ENCODE measurements at regions not wholly inside any gene's neighbourhood (a gene's known extent, or its start where the extent isn't known, plus 50 kb on each side); places are given as distances from the start of the nearest gene placed in this dataset.

DNA sequence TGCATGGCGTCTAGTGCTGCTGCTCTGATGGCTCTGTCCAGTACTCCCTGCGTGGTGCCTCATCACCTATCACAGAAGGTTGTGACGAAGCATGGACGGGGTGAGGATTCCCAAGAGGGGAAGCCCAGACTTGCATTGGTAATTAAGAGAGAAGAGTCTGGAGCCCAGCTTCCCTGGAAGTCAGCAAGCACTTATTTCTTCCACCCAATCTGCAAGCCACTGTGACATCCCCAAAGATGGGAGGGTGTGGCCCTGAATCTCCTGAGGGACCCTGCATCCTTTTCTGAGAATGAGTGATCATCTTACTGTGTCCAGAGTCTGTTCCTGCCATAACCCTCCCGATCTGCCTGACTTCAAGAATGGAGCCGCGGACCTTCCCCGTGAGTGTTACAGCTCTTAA is 166.7 kb downstream of the PTPN20 start:
- no peak overlapping the region for H3K9ac ChIP-seq (ENCODE audit: low read length)
- H3K36me3 ChIP-seq (ENCODE audit: insufficient read depth, low read length) = no peaks in the 10 kb centered on the region
- H3K9me2 ChIP-seq (ENCODE audit: insufficient read depth, low read length) = no peaks in the 10 kb centered on the region
- no peaks in the 10 kb centered on the region for H3K9me3 ChIP-seq (ENCODE audit: low read length)
- no peak overlapping the region for H2AFZ ChIP-seq (ENCODE audit: low read depth, low read length)
- TF ChIP-seq MXI1 (conservative IDR thresholded peaks at IDR 0.05; ENCODE audit: poor library complexity, severe bottlenecking) (no peak), POLR2AphosphoS5 (IDR thresholded peaks at IDR 0.05) (no peak), TAF1 (IDR thresholded peaks at IDR 0.05; ENCODE audit: low read depth) (no peak), SMC3 (conservative IDR thresholded peaks at IDR 0.05; ENCODE audit: poor library complexity) (no peak), EP300 (conservative IDR thresholded peaks at IDR 0.05; ENCODE audit: poor library complexity, severe bottlenecking) (no peak), EZH2 (IDR thresholded peaks at IDR 0.05; ENCODE audit: borderline replicate concordance, insufficient read depth, low read length, poor library complexity, severe bottlenecking) (no peak), RAD21 (conservative IDR thresholded peaks at IDR 0.05) (no peak)
- TF ChIP-seq, protein P1, sequence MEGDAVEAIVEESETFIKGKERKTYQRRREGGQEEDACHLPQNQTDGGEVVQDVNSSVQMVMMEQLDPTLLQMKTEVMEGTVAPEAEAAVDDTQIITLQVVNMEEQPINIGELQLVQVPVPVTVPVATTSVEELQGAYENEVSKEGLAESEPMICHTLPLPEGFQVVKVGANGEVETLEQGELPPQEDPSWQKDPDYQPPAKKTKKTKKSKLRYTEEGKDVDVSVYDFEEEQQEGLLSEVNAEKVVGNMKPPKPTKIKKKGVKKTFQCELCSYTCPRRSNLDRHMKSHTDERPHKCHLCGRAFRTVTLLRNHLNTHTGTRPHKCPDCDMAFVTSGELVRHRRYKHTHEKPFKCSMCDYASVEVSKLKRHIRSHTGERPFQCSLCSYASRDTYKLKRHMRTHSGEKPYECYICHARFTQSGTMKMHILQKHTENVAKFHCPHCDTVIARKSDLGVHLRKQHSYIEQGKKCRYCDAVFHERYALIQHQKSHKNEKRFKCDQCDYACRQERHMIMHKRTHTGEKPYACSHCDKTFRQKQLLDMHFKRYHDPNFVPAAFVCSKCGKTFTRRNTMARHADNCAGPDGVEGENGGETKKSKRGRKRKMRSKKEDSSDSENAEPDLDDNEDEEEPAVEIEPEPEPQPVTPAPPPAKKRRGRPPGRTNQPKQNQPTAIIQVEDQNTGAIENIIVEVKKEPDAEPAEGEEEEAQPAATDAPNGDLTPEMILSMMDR (IDR thresholded peaks at IDR 0.05; ENCODE audit: poor library complexity, severe bottlenecking) = no peak
- TF ChIP-seq, protein P2, sequence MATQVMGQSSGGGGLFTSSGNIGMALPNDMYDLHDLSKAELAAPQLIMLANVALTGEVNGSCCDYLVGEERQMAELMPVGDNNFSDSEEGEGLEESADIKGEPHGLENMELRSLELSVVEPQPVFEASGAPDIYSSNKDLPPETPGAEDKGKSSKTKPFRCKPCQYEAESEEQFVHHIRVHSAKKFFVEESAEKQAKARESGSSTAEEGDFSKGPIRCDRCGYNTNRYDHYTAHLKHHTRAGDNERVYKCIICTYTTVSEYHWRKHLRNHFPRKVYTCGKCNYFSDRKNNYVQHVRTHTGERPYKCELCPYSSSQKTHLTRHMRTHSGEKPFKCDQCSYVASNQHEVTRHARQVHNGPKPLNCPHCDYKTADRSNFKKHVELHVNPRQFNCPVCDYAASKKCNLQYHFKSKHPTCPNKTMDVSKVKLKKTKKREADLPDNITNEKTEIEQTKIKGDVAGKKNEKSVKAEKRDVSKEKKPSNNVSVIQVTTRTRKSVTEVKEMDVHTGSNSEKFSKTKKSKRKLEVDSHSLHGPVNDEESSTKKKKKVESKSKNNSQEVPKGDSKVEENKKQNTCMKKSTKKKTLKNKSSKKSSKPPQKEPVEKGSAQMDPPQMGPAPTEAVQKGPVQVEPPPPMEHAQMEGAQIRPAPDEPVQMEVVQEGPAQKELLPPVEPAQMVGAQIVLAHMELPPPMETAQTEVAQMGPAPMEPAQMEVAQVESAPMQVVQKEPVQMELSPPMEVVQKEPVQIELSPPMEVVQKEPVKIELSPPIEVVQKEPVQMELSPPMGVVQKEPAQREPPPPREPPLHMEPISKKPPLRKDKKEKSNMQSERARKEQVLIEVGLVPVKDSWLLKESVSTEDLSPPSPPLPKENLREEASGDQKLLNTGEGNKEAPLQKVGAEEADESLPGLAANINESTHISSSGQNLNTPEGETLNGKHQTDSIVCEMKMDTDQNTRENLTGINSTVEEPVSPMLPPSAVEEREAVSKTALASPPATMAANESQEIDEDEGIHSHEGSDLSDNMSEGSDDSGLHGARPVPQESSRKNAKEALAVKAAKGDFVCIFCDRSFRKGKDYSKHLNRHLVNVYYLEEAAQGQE (IDR thresholded peaks at IDR 0.05; ENCODE audit: borderline replicate concordance) = no peak
- no peaks in the 10 kb centered on the region for H3K79me2 ChIP-seq (replicated peaks; ENCODE audit: insufficient read depth, low read length)
- no peaks in the 10 kb centered on the region for H3F3A ChIP-seq (ENCODE audit: insufficient read depth, low read length, poor library complexity, severe bottlenecking)
- H3K4me3 ChIP-seq (ENCODE audit: low read length) = no peak overlapping the region
- no peak overlapping the region for H3K4me2 ChIP-seq (ENCODE audit: low read length)
- H3K27ac ChIP-seq (ENCODE audit: low read length) = no peak overlapping the region
- no peaks in the 10 kb centered on the region for H3K27me3 ChIP-seq (ENCODE audit: insufficient read depth, low read depth, low read length)
- H4K20me1 ChIP-seq (ENCODE audit: insufficient read depth) = no peaks in the 10 kb centered on the region

DNA sequence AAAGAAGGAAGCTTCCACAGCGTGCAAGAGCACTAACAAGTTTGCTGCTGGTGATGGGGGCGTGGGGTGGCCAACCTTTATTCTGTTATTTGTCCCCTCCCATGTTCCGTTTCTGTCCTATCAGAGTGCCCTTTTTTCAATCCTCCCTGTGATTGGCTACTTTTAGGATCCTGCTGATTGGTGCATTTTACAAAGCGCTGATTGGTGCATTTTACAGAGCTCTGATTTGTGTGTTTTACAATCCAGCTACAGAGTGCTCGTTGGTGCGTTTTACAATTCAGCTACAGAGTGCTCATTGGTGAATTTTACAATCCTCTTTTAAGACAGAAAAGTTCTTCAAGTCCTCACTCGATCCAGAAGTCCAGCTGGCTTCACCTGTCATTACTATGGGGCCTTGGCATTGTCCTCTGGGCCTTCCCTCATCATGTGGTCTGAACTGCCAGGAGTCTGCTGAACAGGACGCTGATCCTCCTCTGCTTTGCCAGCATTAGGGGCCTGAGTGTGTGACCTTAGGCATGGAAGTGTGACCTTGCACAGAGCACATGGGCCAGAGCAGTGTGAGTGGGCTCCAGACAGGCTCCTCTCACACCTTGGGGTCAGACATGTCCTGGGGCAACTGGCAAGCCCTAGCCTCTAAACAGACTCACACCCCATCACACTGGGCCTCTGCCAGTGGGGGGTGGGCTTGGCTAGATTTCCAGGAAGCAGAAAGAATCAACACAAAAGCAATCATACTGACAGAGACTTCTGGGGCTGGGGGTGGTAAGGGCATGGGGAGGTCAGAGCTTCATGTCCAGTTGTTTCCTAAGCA is 167.4 kb downstream of the PTPN20 start:
- Histone ChIP-seq H4K20me1 (ENCODE audit: insufficient read depth) (no peaks in the 10 kb centered on the region), H3K9me3 (ENCODE audit: low read length) (no peaks in the 10 kb centered on the region), H2AFZ (ENCODE audit: low read depth, low read length) (no peak overlapping the region), H3K4me3 (ENCODE audit: low read length) (no peak overlapping the region), H3F3A (ENCODE audit: insufficient read depth, low read length, poor library complexity, severe bottlenecking) (no peaks in the 10 kb centered on the region), H3K4me2 (ENCODE audit: low read length) (no peak overlapping the region), H3K36me3 (ENCODE audit: insufficient read depth, low read length) (no peaks in the 10 kb centered on the region), H3K27me3 (ENCODE audit: insufficient read depth, low read depth, low read length) (no peaks in the 10 kb centered on the region), H3K27ac (ENCODE audit: low read length) (peak overlapping the region; percentile 63), H3K79me2 (replicated peaks; ENCODE audit: insufficient read depth, low read length) (no peaks in the 10 kb centered on the region), H3K9ac (ENCODE audit: low read length) (no peak overlapping the region), H3K9me2 (ENCODE audit: insufficient read depth, low read length) (no peaks in the 10 kb centered on the region)
- TF ChIP-seq RAD21 (conservative IDR thresholded peaks at IDR 0.05) (no peak), TAF1 (IDR thresholded peaks at IDR 0.05; ENCODE audit: low read depth) (no peak), SMC3 (conservative IDR thresholded peaks at IDR 0.05; ENCODE audit: poor library complexity) (no peak), MXI1 (conservative IDR thresholded peaks at IDR 0.05; ENCODE audit: poor library complexity, severe bottlenecking) (no peak), EZH2 (IDR thresholded peaks at IDR 0.05; ENCODE audit: borderline replicate concordance, insufficient read depth, low read length, poor library complexity, severe bottlenecking) (no peak), POLR2AphosphoS5 (IDR thresholded peaks at IDR 0.05) (no peak), EP300 (conservative IDR thresholded peaks at IDR 0.05; ENCODE audit: poor library complexity, severe bottlenecking) (no peak)
- TF ChIP-seq, protein P1 (IDR thresholded peaks at IDR 0.05; ENCODE audit: poor library complexity, severe bottlenecking) = no peak
- TF ChIP-seq, protein P2 (IDR thresholded peaks at IDR 0.05; ENCODE audit: borderline replicate concordance) = no peak

Measured in neural cell (in vitro differentiated cells).